Heart right ventricle (tissue), 16 donors: ENCODE measurements at regions not wholly inside any gene's neighbourhood (a gene's known extent, or its start where the extent isn't known, plus 50 kb on each side); places are given as distances from the start of the nearest gene placed in this dataset.

Experiments
- ATAC-seq, 8 donors: fragments of 200-7000 bp; cut with Tn5 transposase; one replicate each; pipeline ENCODE4 v1.9.1; 2020; ENCODE audit warnings: mild to moderate bottlenecking in 8 of 8, moderate library complexity in 8 of 8, moderate number of reproducible peaks in 1 of 8
- DNase-seq, 2 donors: peaks; one replicate each; pipeline ENCODE4 v3.0.0-alpha.2; 2020
- H3K27ac ChIP-seq, 10 donors: fragments of 200-600 bp; sonication (generic) in 2 of 10; one replicate each; pipeline versions ENCODE4 v1.5.0 to v1.8.0; 2020 to 2022; ENCODE audit warnings: mild to moderate bottlenecking in 3 of 10
- H3K27me3 ChIP-seq, 7 donors: fragments of 200-600 bp; one replicate each; pipeline ENCODE4 v1.8.0; 2021 to 2022; ENCODE audit warnings: mild to moderate bottlenecking in 2 of 7
- H3K36me3 ChIP-seq, 9 donors: fragments of 200-600 bp; sonication (generic) in 1 of 9; one replicate each; pipeline versions ENCODE4 v1.5.0 to v1.8.0; 2020 to 2022; ENCODE audit warnings: mild to moderate bottlenecking in 2 of 9
- H3K4me1 ChIP-seq, 9 donors: fragments of 200-600 bp; sonication (generic) in 1 of 9; one replicate each; pipeline versions ENCODE4 v1.5.0 to v1.8.0; 2020 to 2022; ENCODE audit warnings: mild to moderate bottlenecking in 4 of 9
- H3K4me3 ChIP-seq, 10 donors: fragments of 200-600 bp; sonication (generic) in 2 of 10; one replicate each; pipeline versions ENCODE4 v1.5.0 to v1.8.0; 2020 to 2022; ENCODE audit warnings: mild to moderate bottlenecking in 7 of 10, moderate library complexity in 2 of 10
- H3K9me3 ChIP-seq, 11 donors: fragments of 200-600 bp in 10 of 11; sonication (generic) in 2 of 11; one replicate each; pipeline versions ENCODE4 v1.5.0 to v1.8.0; 2013 to 2022; ENCODE audit warnings: mild to moderate bottlenecking in 2 of 11, control low read depth in 1 of 11, moderate library complexity in 1 of 11
- CTCF ChIP-seq, 9 donors: fragments of 200-600 bp; sonication (generic) in 2 of 9; IDR thresholded peaks; one replicate each; pipeline versions ENCODE4 v1.5.0 to v1.8.0; 2021 to 2022; ENCODE audit warnings: antibody characterized with exemption in 9 of 9, mild to moderate bottlenecking in 5 of 9, moderate library complexity in 1 of 9
- WGBS, 2 donors: extraction: QIAGEN DNeasy Blood & Tissue Kit; methylation state at CpG; one replicate each; pipeline ENCODE4 v1.1.7; 2013; ENCODE audit warnings: inconsistent platforms in 1 of 2; 5-methylcytosine and 5-hydroxymethylcytosine counted together
- intact Hi-C, 10 donors: fragments of 100-400 bp; cut with DNase I; formaldehyde crosslinking; loops; one replicate each; pipeline versions ENCODE4 v1.11.1 to v1.14.2; 2022
- donor health status: Arrhythmogenic right ventricular cardiomyopathy.
- donor health status: ischemic (EF 13 %, LVEDD 7.1; RV severe dilation, severe dysfunction).
- donor health status: healthy with polysubstance abuse.
- donor health status: DM: no; HTN: yes; CAD: no.
- donor health status: DM: no; HTN: no; CAD: no.
- donor health status: ischemic (EF 25% LVEDD 6.9; RV normal size, moderate dysfunction).
- donor health status: ischemic (EF 25% LVEDD 5.7; RV mildly dilated, moderate dysfunction).
- donor health status: healthy.
- donor health status: DM: yes; HTN: yes; CAD: no.
- donor health status: Ischemic cardiomyopathy.
- donor health status: ischemic (EF 35%, LVEDD 5.7; RV mildly dilated, moderate dysfunction).
- donor health status: nonischemic (EF 11% LVEDD 7.7; RV severe dilation, severe dysfunction).
- donor health status: DM: yes; HTN: yes; CAD: no.
- donor health status: PGD.
- donor health status: ischemic (EF 29% LVEDD 5.4; RV normal size, mild dysfunction).
- donor health status: nonischemic (EF 23%, LVEDD 6.1; RV moderate dilation, normal function).

GRCh38 chr4:18638031-18638430, 616.5 kb upstream of the LCORL start:
- Histone ChIP-seq H3K36me3 (no peaks in the 10 kb centered on the region), H3K27ac (no peak overlapping the region), H3K27me3 (peaks cover 0 to 4% (median 0%) of the 10 kb centered on the region in 7 donors), H3K9me3 (no peaks in the 10 kb centered on the region), H3K4me3 (no peak overlapping the region), H3K4me1 (no peaks in the 10 kb centered on the region)
- DNase-seq (no peak), ATAC-seq (no peak)
- 46 to 47% methylated on average over 4 of the region's 4 CpGs for WGBS, 2 donors
- TF ChIP-seq CTCF (IDR thresholded peaks at IDR 0.05), result no peak
- intact Hi-C loops, result no loop called here

GRCh38 chr4:18636001-18636585, 614.5 kb upstream of the LCORL start:
- ATAC-seq, result no peak
- no peak for DNase-seq
- no peak for TF ChIP-seq CTCF (IDR thresholded peaks at IDR 0.05)
- Histone ChIP-seq H3K4me3 (no peak overlapping the region), H3K4me1 (no peaks in the 10 kb centered on the region), H3K36me3 (no peaks in the 10 kb centered on the region), H3K27ac (no peak overlapping the region), H3K9me3 (peaks cover 0 to 8% (median 0%) of the 10 kb centered on the region in 11 donors), H3K27me3 (peaks cover 0 to 4% (median 0%) of the 10 kb centered on the region in 7 donors)
- WGBS, 2 donors, result 47 to 50% methylated on average over 10 of the region's 10 CpGs
- intact Hi-C loops, result no loop called here

- 34 to 38% methylated on average over 3 of the region's 3 CpGs for WGBS, 2 donors
- DNase-seq (no peak), ATAC-seq (no peak)
- no peak overlapping the region for H3K27ac ChIP-seq
- no peak for TF ChIP-seq CTCF (IDR thresholded peaks at IDR 0.05)
- H3K9me3 ChIP-seq, result peaks cover 0 to 13% (median 0%) of the 10 kb centered on the region in 11 donors
- no peak overlapping the region for H3K4me3 ChIP-seq
- peaks cover 0 to 4% (median 0%) of the 10 kb centered on the region in 7 donors for H3K27me3 ChIP-seq
- no peaks in the 10 kb centered on the region for H3K4me1 ChIP-seq
- intact Hi-C loops, result no loop called here
- H3K36me3 ChIP-seq, result no peaks in the 10 kb centered on the region
These were observed 614.0 kb upstream of the LCORL start for GRCh38 chr4:18635531-18635930.

- no peaks in the 10 kb centered on the region for H3K36me3 ChIP-seq
- no peak for TF ChIP-seq CTCF (IDR thresholded peaks at IDR 0.05)
- H3K4me3 ChIP-seq, result no peak overlapping the region
- peaks cover 0 to 4% (median 0%) of the 10 kb centered on the region in 7 donors for H3K27me3 ChIP-seq
- DNase-seq, result no peak
- no peak for ATAC-seq
- intact Hi-C loops, result no loop called here
- H3K9me3 ChIP-seq, result peaks cover 0 to 15% (median 0%) of the 10 kb centered on the region in 11 donors
- no peaks in the 10 kb centered on the region for H3K4me1 ChIP-seq
- H3K27ac ChIP-seq, result no peak overlapping the region
These were observed 610.0 kb upstream of the LCORL start for GRCh38 chr4:18631586-18631985.
